ENCODE measurements at regions not wholly inside any gene's neighbourhood (a gene's known extent, or its start where the extent isn't known, plus 50 kb on each side); places are given as distances from the start of the nearest gene placed in this dataset.

DNA sequence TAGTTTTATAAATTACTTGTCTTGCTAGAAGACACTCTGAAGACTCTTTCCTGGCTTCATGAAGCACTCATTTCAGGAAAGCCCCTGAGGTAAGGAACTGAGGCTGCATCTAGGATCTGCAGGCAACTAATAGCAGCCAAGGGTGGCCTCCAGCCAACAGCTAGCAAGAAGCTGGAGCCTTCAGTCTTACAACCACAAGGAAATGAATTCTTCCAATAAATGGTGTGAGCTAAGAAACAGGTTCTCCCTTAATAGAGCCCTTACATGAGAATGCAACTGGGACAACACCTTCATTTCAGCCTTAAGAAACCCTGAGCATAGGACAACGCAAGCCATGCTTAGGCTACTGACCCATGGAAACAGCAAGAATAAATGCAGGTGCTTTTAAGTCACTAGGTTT is 254.6 kb upstream of the RBBP8 start:
- ATAC-seq (no peak), DNase-seq (no peak)
- Histone ChIP-seq H3K9me3 (no peaks in the 10 kb centered on the region), H3K36me3 (replicated peaks in 1 of 2; ENCODE audit: insufficient read depth in 1 of 2, low read depth in 2 of 2) (no peaks in the 10 kb centered on the region), H3K27me3 (no peaks in the 10 kb centered on the region), H3K27ac (no peak overlapping the region), H3K4me3 (no peak overlapping the region), H3K4me1 (peaks cover 18% of the 10 kb centered on the region)
- intact Hi-C loops (cut with DNase I), result loop anchor here (10.0 kb wide), 1 partner anchor 64 kb away; no protein-coding TSS in a partner anchor
- TF ChIP-seq POLR2A (IDR thresholded peaks at IDR 0.05), result no peak
- TF ChIP-seq, protein P1, sequence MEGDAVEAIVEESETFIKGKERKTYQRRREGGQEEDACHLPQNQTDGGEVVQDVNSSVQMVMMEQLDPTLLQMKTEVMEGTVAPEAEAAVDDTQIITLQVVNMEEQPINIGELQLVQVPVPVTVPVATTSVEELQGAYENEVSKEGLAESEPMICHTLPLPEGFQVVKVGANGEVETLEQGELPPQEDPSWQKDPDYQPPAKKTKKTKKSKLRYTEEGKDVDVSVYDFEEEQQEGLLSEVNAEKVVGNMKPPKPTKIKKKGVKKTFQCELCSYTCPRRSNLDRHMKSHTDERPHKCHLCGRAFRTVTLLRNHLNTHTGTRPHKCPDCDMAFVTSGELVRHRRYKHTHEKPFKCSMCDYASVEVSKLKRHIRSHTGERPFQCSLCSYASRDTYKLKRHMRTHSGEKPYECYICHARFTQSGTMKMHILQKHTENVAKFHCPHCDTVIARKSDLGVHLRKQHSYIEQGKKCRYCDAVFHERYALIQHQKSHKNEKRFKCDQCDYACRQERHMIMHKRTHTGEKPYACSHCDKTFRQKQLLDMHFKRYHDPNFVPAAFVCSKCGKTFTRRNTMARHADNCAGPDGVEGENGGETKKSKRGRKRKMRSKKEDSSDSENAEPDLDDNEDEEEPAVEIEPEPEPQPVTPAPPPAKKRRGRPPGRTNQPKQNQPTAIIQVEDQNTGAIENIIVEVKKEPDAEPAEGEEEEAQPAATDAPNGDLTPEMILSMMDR (IDR thresholded peaks at IDR 0.05), result no peak
- WGBS, 2 donors, result 100% methylated on average over 1 of the region's 1 CpG

DNA sequence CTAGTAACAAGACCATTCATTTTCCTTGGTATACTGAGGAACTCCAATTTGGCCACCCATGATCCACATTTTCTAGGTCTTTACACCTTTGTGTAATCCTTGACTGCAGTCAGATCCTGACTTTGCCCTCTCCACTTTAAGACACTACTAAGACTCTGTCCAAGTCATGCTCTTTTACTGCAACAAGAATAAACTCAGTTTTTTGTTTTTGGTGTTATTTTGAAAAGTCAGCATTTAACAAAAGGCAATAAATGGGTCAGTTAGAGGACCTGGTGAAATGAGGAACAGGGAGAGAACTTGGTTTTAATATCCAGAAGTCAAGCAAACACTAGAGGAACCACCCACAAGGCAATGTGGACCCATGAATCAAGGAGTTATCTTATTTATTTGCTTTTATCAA is 252.2 kb upstream of the RBBP8 start:
- Histone ChIP-seq H3K36me3 (replicated peaks in 1 of 2; ENCODE audit: insufficient read depth in 1 of 2, low read depth in 2 of 2) (no peaks in the 10 kb centered on the region), H3K27me3 (no peaks in the 10 kb centered on the region), H3K9me3 (no peaks in the 10 kb centered on the region), H3K4me3 (no peak overlapping the region), H3K4me1 (peaks cover 22% of the 10 kb centered on the region), H3K27ac (no peak overlapping the region)
- TF ChIP-seq, protein P1 (IDR thresholded peaks at IDR 0.05), result no peak
- no peak for TF ChIP-seq POLR2A (IDR thresholded peaks at IDR 0.05)
- ATAC-seq (no peak), DNase-seq (no peak)
- intact Hi-C loops (cut with DNase I), result no loop called here

DNA sequence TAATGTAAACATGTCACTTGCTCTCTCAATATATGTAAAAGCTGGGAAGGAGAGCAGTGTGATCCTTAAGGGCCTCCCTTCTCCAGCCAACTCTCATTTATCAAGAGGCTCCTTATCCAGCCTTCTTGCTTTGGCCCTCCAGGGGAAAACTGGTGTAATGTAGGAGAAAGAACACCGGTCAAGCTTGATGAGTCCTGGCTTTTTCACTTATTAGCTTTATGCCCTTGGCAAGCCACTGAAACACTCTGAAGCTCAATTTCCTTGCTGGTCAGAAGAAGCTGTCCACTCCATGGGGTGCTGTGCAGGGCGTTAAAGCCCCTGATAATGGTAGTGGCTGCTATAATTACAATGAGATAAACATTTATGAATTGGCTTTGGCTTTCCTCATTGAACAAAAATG is 251.2 kb upstream of the RBBP8 start:
- Histone ChIP-seq H3K9me3 (no peaks in the 10 kb centered on the region), H3K27me3 (no peaks in the 10 kb centered on the region), H3K27ac (peak overlapping the region in 2 of 4 donors; percentile 66 to 82), H3K36me3 (replicated peaks in 1 of 2; ENCODE audit: insufficient read depth in 1 of 2, low read depth in 2 of 2) (no peaks in the 10 kb centered on the region), H3K4me1 (peaks cover 22% of the 10 kb centered on the region), H3K4me3 (no peak overlapping the region)
- TF ChIP-seq POLR2A (IDR thresholded peaks at IDR 0.05), result no peak
- TF ChIP-seq, protein P1 (IDR thresholded peaks at IDR 0.05), result no peak
- DNase-seq, result no peak
- no peak for ATAC-seq
- WGBS, 2 donors, result 36 to 45% methylated on average over 2 of the region's 2 CpGs
- intact Hi-C loops (cut with DNase I), result no loop called here

DNA sequence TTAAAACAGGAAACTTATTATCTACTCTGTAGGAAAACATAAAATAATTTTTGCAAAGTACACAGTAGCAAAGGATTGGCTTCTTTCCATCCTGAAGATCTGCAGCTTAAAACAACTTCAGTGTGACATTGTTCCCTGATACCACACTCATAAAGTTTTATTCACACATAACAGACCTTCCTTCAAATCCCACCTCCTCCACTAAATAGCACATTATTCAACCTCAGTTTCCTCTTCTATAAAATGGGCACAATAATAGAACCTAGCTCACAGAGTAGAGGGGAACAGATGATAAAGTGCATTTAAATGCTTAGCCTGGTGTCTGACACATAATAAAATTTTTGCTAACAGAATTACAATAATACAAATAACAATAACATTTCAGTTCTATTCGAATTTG is 250.4 kb upstream of the RBBP8 start:
- Histone ChIP-seq H3K27ac (peak overlapping the region; percentile 40 to 82 (median 73)), H3K9me3 (no peaks in the 10 kb centered on the region), H3K4me3 (no peak overlapping the region), H3K4me1 (peaks cover 22% of the 10 kb centered on the region), H3K36me3 (replicated peaks in 1 of 2; ENCODE audit: insufficient read depth in 1 of 2, low read depth in 2 of 2) (no peaks in the 10 kb centered on the region), H3K27me3 (no peaks in the 10 kb centered on the region)
- no peak for ATAC-seq
- intact Hi-C loops (cut with DNase I), result no loop called here
- no peak for DNase-seq
- WGBS, 2 donors, result 8 to 12% methylated on average over 1 of the region's 1 CpG
- TF ChIP-seq POLR2A (IDR thresholded peaks at IDR 0.05), result no peak
- TF ChIP-seq, protein P1 (IDR thresholded peaks at IDR 0.05), result no peak

DNA sequence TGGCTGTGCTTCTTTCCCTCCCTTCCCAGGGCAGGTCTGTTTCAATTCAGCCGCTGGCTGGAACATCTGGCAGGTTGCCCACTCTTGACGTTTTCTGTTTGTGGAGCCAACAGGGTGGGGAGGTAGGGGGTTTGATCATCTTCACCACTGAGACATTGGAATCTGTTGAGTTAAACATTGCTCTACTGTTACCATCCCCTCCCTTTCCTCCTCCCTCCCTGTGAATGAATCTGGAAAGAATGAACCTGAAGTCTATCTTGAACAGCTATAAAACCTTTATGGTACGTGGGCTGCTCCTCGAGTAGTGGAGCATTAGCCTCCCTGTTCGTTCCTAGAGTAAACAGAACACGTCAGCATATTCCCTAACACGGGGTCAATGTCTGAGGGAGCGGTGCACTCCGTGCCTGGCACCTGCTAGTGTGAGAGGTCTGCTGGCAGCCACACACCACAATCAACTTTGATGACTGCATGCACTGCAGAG is 249.9 kb upstream of the RBBP8 start:
- ATAC-seq (peak; percentile 97), DNase-seq (peak; percentile 80 to 90 (median 85))
- H3K27ac ChIP-seq, result peak overlapping the region; percentile 40 to 82 (median 73)
- 3 to 15% methylated on average over 9 of the region's 9 CpGs for WGBS, 2 donors
- no peaks in the 10 kb centered on the region for H3K36me3 ChIP-seq (replicated peaks in 1 of 2; ENCODE audit: insufficient read depth in 1 of 2, low read depth in 2 of 2)
- intact Hi-C loops (cut with DNase I), result no loop called here
- H3K4me3 ChIP-seq, result no peak overlapping the region
- no peaks in the 10 kb centered on the region for H3K27me3 ChIP-seq
- no peaks in the 10 kb centered on the region for H3K9me3 ChIP-seq
- peak in 2 of 3 donors; percentile 16 to 26 for TF ChIP-seq POLR2A (IDR thresholded peaks at IDR 0.05)
- TF ChIP-seq, protein P1 (IDR thresholded peaks at IDR 0.05), result no peak
- H3K4me1 ChIP-seq, result peaks cover 22% of the 10 kb centered on the region

Measured in body of pancreas (tissue), 4 donors.